T-helper 22 cell (primary cell): ENCODE measurements at regions not wholly inside any gene's neighbourhood (a gene's known extent, or its start where the extent isn't known, plus 50 kb on each side); places are given as distances from the start of the nearest gene placed in this dataset.

Experiments used
- DNase-seq: peaks from one replicate; pipeline ENCODE4 v3.0.0-alpha.2; 2020; ENCODE audit warnings: low read depth

GRCh38 chr2:56707650-56708049, 523.9 kb downstream of the CCDC85A start:
- no peak for DNase-seq

- DNase-seq: no peak
Measured at GRCh38 chr2:56709181-56709580, 525.4 kb downstream of the CCDC85A start.

DNA sequence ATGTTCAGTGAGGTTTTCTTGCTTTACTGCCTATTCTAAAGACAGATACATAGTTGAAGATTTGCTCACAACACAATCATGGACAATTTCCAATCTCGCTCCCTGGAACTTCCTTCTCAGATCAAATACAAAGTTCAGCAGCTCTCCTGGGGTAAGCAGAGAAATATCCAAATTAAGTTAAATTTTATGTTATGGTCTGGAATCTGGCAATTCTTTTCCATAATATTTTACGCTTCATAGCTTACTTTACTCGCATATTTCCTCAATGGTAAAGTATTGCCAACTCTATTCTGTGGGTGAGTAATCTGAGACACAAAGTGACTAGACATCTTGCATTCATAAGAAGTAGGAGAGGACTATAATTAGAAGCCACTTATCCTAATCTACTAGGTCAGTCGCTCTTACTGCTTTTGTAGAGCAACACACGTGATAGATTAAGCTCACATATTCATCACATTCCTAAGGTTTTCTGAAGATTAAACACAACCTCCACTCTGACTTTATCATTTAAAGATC, 529.4 kb downstream of the CCDC85A start:
- no peak for DNase-seq

- DNase-seq: no peak
Measured at GRCh38 chr2:56713978-56714377, 530.2 kb downstream of the CCDC85A start.

- DNase-seq: no peak
Measured at GRCh38 chr2:56714400-56714799, 530.6 kb downstream of the CCDC85A start.

DNA sequence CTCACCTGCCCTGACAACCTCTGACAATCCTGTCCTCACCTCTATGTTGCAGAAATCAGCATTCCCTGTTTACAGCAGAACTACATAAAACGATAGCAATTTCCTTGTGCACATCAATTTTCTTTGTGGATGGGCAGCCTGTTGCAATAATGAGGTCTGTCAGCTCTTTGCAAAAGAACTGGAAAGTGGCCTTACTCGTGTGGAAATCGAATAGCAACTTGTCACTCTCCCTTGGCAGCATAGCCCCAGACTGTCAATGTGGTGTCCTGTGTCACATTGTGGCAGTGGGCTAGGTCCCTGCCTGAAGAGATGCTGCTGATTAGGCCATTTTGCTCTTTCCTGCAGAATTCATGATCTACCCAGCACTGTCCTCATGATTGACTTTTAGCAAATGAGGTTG, 531.9 kb downstream of the CCDC85A start:
- no peak for DNase-seq

DNA sequence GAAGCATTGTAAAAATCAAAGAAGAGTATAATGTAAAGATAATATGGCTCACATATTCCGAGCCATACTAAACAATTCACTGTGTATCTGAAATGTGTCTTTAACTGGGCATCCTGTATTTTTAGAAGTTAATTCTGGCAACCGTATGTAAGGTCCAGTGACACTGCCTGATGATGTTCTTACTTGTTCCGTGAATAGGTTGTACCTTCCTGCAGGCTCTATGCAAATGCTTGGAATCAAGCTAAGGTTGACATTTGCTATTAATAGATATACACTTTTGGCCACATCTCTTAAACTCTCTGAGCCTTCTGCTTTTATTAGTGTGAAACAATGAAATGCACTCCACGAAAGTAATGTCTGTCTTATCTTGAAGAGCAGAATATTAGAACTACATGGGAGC, 534.6 kb downstream of the CCDC85A start:
- DNase-seq: no peak

DNA sequence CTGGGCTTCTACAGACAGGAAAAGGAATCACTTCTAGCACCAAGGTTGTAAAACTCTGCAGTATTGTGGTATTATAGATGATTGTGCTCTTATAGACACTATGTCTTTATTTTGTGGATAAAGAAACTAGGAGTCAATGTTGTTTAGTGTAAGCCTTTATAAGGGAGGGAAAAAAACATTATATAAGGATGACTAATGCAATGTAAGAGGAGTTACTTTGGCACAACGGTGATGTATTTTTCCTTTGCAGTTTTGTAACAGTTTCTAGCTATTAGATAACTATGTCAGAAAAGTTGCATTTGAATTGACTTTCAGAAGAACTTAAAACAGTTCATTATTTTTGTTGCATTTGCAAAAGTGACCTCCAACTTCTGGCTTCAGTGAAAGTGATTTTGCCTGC, 545.4 kb downstream of the CCDC85A start:
- DNase-seq: no peak

- DNase-seq: no peak
Measured at GRCh38 chr2:56732946-56733345, 549.2 kb downstream of the CCDC85A start.

DNA sequence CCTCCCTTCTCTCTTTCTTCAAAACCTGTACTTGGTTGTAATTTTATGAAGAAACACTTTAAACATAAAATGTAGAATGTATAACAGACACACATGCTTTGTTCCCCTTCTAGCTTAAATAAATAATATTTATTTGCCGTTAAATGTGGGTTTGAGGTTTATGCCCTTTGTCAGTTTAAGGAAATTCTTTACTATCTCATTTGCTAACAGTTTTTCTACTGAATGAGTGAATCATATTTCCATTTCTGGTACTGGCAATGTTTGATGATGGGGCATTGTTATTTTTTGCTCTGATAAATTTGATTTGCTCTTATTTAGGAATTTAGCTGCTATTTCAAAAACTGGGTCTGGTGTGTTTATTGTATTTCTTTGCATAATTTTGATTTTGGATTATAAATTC, 555.6 kb downstream of the CCDC85A start:
- DNase-seq: no peak

- DNase-seq: no peak
Measured at GRCh38 chr2:56741601-56742102, 557.9 kb downstream of the CCDC85A start.

- DNase-seq: no peak
Measured at GRCh38 chr2:56743807-56744206, 560.0 kb downstream of the CCDC85A start.

DNA sequence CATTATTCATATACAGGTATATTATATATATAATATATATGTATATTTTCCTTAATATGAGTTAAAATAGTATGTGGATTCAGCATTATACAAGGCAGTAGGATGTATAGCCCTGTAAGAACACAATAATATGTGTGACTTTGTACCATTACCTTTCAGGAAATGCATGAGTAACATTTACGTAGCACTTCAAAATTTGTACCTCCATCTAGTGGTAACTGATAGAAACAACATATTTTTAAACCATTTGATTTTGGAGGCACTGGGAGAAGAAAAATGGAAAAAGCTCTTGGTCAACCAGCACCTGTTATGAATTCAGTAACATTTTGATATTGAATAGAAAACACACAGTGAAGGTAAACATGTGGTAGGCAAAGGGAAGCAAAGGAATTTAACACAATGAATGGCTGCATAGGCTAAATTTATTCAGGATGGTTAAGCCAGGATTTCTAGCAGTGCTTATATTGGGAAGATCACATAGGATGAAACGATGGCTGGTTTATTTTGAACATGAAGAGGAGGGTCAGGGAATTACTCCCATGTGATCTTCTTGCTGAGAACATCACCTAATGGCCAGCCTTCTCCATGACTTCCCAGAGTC, 565.5 kb downstream of the CCDC85A start:
- DNase-seq: no peak

GRCh38 chr2:56753182-56753581, 569.4 kb downstream of the CCDC85A start:
- DNase-seq: no peak

DNA sequence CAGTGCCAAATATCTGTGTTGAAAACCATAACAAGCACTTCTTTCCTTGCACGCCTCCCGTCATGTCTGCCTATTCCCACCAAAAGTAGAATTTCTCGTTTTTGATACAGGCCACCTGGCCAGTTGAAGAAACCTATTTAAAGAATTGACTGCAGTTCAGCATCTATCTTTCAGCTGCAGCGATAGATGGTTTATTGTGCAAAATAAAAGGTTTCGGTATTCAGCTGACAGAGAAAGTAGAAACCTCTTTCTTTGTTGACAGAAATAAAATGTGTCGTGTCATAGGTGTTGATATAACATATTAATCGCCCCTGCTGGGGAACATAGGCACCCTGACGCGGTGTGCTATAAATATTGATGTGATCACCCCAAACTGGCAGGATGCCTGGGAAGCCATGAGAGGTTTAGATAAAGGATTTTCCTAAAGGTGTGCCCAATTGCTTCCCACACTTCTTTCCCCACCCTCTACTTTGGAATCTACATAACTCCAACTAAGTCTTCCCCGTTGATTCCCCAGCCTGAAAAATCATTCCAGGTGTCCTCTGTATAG, 570.4 kb downstream of the CCDC85A start:
- no peak for DNase-seq

DNA sequence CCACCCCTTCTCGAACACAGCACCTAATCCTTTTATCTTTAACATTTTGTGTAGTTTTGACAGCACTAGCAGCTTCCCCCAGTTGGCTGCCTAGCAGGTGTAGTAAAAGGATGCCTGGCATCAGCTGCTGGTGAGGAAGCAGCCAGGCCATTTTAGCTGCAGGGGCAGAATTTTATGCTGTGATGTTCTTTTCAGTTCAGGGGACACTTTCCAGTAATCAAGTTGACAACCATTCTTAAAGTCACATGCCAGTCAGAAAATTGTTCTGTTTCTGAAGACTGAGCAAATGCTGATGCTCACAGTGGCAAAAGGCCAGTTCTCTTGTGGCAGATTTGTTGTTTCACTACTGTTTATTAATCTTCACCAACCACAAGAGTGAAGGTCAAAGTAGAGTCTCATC, 570.8 kb downstream of the CCDC85A start:
- no peak for DNase-seq

- no peak for DNase-seq
Measured at GRCh38 chr2:56757884-56758545, 574.2 kb downstream of the CCDC85A start.

DNA sequence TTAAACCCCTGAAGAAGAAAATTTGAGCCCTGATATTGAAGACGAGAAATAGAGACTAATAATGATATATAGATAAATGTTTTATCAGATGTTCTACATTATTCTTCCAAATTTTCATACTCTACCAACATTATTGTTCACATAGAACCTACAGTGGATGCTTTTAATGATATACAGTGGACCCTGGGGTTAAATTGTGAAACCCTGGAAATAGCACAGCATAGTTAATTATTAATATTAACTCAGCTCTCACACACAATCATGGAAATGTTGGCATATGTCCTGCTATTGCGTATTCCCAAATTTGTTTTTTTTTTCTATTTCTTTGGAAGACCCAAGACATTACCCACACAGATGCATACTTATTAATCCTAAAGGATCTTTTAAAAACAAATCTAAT, 579.9 kb downstream of the CCDC85A start:
- DNase-seq: no peak

DNA sequence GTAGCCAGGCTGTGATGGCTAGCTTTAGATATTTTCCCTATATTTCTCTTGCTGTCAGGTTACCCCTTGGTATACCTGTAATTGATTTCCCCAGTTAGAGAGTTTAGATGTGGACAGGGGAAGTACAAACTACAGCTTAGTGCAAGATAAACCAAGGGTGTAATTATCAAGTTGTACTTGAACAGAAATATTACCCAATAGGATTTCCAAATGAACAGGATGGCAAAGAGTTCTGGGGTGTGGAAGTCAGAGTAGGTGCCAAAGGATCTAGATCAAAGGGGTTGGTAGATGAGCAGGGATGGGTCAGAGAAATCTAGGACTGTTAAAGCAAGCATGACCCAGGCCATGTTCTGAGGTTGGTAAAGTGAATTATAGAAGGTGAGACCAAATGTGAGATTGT, 585.2 kb downstream of the CCDC85A start:
- no peak for DNase-seq

DNA sequence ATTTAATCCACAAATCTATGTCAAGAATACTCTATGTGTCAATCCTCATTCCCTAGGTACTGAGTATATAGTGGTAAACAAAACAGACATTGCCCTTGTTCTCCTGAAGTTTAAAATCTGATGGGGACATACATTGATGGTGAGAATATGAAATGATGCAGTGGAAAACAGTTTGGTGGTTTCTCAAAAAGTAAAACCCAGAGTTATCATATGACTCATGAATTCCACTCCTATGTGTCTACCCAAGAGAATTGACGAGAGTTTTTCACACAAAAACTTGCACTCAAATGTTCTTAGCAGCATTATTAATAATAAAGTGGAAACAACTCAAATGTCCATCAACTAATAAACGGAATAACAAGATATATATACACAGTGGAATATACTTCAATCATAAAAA, 586.7 kb downstream of the CCDC85A start:
- no peak for DNase-seq

GRCh38 chr2:56784046-56784445, 600.3 kb downstream of the CCDC85A start:
- DNase-seq: no peak

DNA sequence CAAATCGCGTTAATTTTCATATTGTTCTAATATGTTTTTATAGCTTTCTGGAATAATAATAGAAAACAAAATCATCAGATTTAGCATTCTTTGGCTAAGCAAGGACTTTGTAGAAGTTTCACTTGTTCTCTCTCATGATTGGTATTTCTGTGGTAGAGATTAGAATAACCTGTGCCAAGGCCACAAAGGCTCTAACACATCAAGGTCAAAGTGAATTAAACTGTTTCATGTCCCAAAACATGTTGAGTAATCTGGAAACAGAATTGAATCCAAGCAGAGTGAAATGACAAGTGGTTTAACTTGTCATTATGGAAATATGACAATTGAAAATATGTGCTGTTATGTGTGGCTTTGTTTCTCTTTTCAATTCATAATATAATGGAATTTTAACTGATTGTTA, 617.4 kb downstream of the CCDC85A start:
- DNase-seq: no peak

GRCh38 chr2:56801770-56802169, 618.0 kb downstream of the CCDC85A start:
- no peak for DNase-seq

DNA sequence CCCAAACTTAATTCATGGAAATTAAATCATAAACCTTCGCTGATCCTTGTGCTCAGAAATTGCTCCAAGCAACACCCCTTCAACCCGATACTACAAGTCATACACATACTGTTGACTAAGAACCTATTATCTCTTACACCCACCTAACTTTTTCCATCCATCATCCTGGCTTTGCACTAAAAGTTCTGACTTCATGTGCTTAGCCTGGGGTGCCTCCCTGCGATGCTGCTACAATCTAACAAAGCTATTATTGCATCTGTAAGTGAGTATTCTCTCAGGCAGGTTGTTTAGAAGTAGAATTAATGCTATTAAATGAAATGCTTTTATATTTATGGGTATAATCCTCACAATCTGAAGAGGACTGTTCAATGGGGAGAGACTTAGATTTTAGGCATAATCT, 619.8 kb downstream of the CCDC85A start:
- DNase-seq: no peak
